ENCODE measurements at regions not wholly inside any gene's neighbourhood (a gene's known extent, or its start where the extent isn't known, plus 50 kb on each side); places are given as distances from the start of the nearest gene placed in this dataset.

- no peak for DNase-seq (ENCODE audit: low read depth in 4 of 4, low spot score in 3 of 4)
These were observed 129.1 kb downstream of the TPRA1 start for GRCh38 chr3:127461286-127461910.

GRCh38 chr3:127459891-127460290 lies 130.6 kb downstream of the TPRA1 start:
- no peak for DNase-seq (ENCODE audit: low read depth in 4 of 4, low spot score in 3 of 4)

- peak; percentile 63 to 74 (median 71) for DNase-seq (ENCODE audit: low read depth in 4 of 4, low spot score in 3 of 4)
These were observed 131.6 kb downstream of the TPRA1 start for GRCh38 chr3:127458696-127459604.

- DNase-seq (ENCODE audit: low read depth in 4 of 4, low spot score in 3 of 4): no peak
These were observed 132.9 kb downstream of the TPRA1 start for GRCh38 chr3:127457546-127458145.

GRCh38 chr3:127457094-127457475 lies 133.4 kb downstream of the TPRA1 start:
- no peak for DNase-seq (ENCODE audit: low read depth in 4 of 4, low spot score in 3 of 4)

- DNase-seq (ENCODE audit: low read depth in 4 of 4, low spot score in 3 of 4): no peak
These were observed 134.0 kb downstream of the TPRA1 start for GRCh38 chr3:127456471-127457093.

GRCh38 chr3:127455541-127456450 lies 134.7 kb downstream of the TPRA1 start:
- peak; percentile 39 to 55 (median 49) for DNase-seq (ENCODE audit: low read depth in 4 of 4, low spot score in 3 of 4)

- no peak for DNase-seq (ENCODE audit: low read depth in 4 of 4, low spot score in 3 of 4)
These were observed 135.6 kb downstream of the TPRA1 start for GRCh38 chr3:127454968-127455367.

- no peak for DNase-seq (ENCODE audit: low read depth in 4 of 4, low spot score in 3 of 4)
These were observed 136.5 kb downstream of the TPRA1 start for GRCh38 chr3:127454051-127454450.

- DNase-seq (ENCODE audit: low read depth in 4 of 4, low spot score in 3 of 4): no peak
These were observed 138.2 kb downstream of the TPRA1 start for GRCh38 chr3:127452321-127452821.

- DNase-seq (ENCODE audit: low read depth in 4 of 4, low spot score in 3 of 4): no peak
These were observed 139.2 kb downstream of the TPRA1 start for GRCh38 chr3:127451321-127451720.

- no peak for DNase-seq (ENCODE audit: low read depth in 4 of 4, low spot score in 3 of 4)
These were observed 140.2 kb downstream of the TPRA1 start for GRCh38 chr3:127450331-127450730.

GRCh38 chr3:127449486-127450212 lies 140.9 kb downstream of the TPRA1 start:
- DNase-seq (ENCODE audit: low read depth in 4 of 4, low spot score in 3 of 4): no peak

- DNase-seq (ENCODE audit: low read depth in 4 of 4, low spot score in 3 of 4): no peak
These were observed 141.9 kb downstream of the TPRA1 start for GRCh38 chr3:127448671-127449070.

GRCh38 chr3:127448161-127448561 lies 142.4 kb downstream of the TPRA1 start:
- DNase-seq (ENCODE audit: low read depth in 4 of 4, low spot score in 3 of 4): no peak

- no peak for DNase-seq (ENCODE audit: low read depth in 4 of 4, low spot score in 3 of 4)
These were observed 143.8 kb downstream of the TPRA1 start for GRCh38 chr3:127446756-127447155.

GRCh38 chr3:127445581-127446343 lies 144.8 kb downstream of the TPRA1 start:
- DNase-seq (ENCODE audit: low read depth in 4 of 4, low spot score in 3 of 4): no peak

- no peak for DNase-seq (ENCODE audit: low read depth in 4 of 4, low spot score in 3 of 4)
These were observed 145.8 kb downstream of the TPRA1 start for GRCh38 chr3:127444761-127445160.

Measured in right renal pelvis (tissue), 4 donors.